Fibroblast of villous mesenchyme (primary cell): ENCODE measurements at regions not wholly inside any gene's neighbourhood (a gene's known extent, or its start where the extent isn't known, plus 50 kb on each side); places are given as distances from the start of the nearest gene placed in this dataset.

ENCODE experiments used
- DNase-seq: peaks from one replicate; pipeline ENCODE4 v3.0.0-alpha.2; 2010; ENCODE audit warnings: low read depth
- H3K4me3 ChIP-seq: 2 replicates; pipeline ENCODE4 v1.5.1; 2011; ENCODE audit warnings: low read depth, mild to moderate bottlenecking, low read length
- TF ChIP-seq, protein P1 (sequence below): IDR thresholded peaks from 2 replicates; pipeline ENCODE4 v1.5.1; 2012; ENCODE audit warnings: low read depth, mild to moderate bottlenecking, low read length; ENCODE audit not compliant: insufficient read depth

DNA sequence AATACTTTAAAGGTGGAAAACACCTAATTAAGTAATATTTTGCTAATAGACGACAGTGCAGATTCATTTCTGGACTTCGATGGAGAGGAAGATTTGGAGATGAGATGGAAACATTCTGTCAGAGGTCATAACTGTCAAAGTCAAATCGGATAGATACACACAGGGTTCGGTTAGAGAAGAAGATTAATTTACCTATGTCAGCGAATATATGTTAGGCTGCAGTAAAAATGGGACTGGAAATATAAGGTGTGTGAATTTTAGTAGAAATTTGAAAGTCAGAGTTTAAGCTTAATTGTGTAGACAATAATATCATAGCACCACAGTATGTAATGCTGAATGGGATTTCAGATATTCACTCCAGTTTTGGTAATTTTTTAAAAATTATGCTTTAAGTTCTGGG, 1020.3 kb upstream of the ACO1 start:
- TF ChIP-seq, protein P1, sequence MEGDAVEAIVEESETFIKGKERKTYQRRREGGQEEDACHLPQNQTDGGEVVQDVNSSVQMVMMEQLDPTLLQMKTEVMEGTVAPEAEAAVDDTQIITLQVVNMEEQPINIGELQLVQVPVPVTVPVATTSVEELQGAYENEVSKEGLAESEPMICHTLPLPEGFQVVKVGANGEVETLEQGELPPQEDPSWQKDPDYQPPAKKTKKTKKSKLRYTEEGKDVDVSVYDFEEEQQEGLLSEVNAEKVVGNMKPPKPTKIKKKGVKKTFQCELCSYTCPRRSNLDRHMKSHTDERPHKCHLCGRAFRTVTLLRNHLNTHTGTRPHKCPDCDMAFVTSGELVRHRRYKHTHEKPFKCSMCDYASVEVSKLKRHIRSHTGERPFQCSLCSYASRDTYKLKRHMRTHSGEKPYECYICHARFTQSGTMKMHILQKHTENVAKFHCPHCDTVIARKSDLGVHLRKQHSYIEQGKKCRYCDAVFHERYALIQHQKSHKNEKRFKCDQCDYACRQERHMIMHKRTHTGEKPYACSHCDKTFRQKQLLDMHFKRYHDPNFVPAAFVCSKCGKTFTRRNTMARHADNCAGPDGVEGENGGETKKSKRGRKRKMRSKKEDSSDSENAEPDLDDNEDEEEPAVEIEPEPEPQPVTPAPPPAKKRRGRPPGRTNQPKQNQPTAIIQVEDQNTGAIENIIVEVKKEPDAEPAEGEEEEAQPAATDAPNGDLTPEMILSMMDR = no peak
- DNase-seq = no peak
- H3K4me3 ChIP-seq = no peak overlapping the region

DNA sequence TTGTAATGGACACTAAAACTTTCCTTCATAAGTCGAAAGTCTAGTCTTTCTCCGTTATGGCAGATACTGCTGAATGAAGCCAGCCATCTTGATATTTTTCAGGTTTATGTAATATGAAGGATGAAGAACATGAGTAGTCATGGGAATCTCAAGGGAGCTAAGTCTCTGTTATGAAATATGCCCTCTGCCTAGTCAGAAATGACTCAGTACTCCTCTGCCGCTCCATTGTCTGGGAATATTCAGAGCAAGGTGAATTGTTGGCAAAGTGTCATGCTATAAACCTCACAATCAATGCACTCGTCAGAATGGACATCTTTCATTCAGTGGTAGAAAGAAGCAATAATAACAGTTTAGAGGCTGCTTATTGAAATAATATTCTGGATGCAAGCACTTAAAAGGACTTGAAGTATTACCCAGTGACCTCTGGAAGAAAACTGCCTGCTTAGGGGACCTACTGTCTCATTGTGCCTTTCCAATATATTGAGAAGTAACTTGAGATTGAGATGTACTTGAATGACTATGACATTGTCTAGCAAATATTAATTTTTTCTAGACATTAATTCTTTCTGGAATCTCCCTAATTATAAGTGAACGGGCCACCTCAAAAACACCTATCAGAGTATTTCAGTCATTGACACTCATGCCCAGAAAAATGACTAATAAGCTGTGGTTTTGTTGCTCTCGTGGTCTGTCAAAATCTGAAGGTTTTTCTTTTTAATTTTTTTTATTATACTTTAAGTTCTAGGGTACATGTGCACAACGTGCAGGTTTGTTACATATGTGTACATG, 1011.5 kb upstream of the ACO1 start:
- H3K4me3 ChIP-seq = no peak overlapping the region
- TF ChIP-seq, protein P1 = no peak
- DNase-seq = no peak

DNA sequence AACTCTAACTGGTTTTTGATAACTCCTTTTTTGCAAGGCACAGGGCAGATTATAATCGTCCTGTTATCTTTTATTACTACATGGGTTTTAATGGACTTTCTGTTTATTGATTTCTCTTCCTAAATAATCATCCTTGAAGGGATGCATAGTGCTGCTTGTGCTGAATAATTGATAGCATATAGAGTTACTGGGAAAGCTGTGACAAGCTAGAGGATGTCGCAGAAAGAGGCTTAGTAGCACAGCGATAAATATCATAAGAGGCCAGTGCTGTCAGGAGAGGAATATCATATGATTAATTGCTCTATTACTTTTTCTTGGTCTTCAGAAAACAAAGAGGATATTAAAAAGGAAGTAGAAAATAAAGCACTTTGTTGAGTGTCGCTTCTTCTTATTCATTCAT, 1007.1 kb upstream of the ACO1 start:
- TF ChIP-seq, protein P1 = no peak

DNA sequence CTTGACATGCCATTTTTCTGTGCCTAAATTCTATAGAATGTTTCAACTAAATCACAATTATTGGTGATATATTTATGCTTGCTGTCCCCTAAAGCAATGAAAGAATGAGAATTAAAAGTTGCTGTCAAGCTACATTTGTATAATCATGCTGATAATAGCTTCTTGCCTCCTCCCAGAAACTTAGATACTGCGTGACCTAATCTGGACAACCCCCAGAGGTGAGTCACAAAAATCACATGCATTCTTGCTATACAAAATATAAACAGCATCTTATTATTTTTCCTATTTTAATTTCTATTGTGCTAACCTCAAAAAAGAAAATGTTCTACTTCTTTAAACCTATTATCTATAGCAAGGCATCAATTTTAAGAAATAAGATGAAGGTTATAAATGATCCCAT, 995.8 kb upstream of the ACO1 start:
- DNase-seq = no peak
- TF ChIP-seq, protein P1 = no peak
- H3K4me3 ChIP-seq = no peak overlapping the region

More for the DNA sequence above, 1007.1 kb upstream of the ACO1 start:
- no peak for DNase-seq
- no peak overlapping the region for H3K4me3 ChIP-seq

DNA sequence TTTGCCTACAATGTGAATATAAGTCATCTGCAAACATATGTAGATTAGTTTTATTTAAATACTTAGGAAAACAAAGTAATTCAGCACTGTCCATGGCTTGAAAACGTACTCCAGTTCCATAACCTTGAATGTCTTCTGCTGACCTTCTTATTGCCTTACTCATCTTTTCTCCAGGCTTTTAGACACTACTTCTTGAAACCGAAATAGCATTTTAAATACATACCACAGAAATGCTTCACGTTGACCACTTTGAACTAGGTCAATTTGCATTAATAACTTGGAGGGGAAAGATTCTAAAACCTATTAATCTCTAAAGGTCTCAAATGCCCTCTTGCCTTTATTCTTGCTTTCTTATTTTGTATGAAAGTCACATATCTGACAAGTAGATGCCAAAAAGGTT, 995.4 kb upstream of the ACO1 start:
- DNase-seq = no peak
- TF ChIP-seq, protein P1 = no peak
- H3K4me3 ChIP-seq = no peak overlapping the region

DNA sequence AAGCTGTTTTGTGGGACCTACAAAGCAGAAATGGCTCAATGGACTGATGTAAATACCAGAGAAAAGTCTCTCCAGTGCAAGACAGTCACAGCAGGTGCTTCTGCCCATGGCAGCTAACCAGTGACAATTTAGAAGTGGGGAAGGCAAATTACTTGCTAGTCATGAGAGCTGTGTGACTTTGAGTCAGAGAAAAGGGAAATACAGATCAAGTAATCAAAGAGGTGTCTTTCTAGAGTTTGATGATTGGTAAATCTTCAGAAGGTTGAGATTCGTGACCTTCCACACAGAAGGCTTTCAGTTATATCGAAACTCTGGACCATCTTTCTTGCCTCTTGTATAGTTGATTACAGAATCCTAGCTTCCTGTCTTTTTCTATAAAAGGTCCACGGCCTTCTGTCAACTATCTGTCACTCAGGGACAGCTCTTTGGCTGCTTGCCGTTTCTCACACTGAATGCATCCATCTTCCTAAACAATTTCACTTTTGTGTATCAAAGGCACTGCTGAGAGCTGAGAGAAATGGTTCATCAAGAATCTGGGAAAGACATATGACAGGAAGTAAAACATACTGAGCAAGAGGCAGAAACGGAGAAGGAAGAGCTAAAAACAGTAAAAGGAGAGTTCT, 993.9 kb upstream of the ACO1 start:
- TF ChIP-seq, protein P1 = no peak
- no peak for DNase-seq
- H3K4me3 ChIP-seq = no peak overlapping the region
